B cell (primary cell): ENCODE measurements at regions not wholly inside any gene's neighbourhood (a gene's known extent, or its start where the extent isn't known, plus 50 kb on each side); places are given as distances from the start of the nearest gene placed in this dataset.

Experiments
- ATAC-seq: fragments of 200-7000 bp; cut with Tn5 transposase; one replicate; pipeline ENCODE4 v1.10.0; 2021; ENCODE audit warnings: low read depth, mild to moderate bottlenecking, moderate number of reproducible peaks, moderate library complexity
- CTCF ChIA-PET: fragments of 350-600 bp; sonication (Branson Sonifier 250); formaldehyde crosslinking; loops from one replicate; lab custom pipeline; 2021; ENCODE audit warnings: antibody characterized with exemption, inconsistent platforms; lab: Charles Lee
- POLR2A ChIA-PET: fragments of 350-600 bp; sonication (Branson Sonifier 250); formaldehyde crosslinking; loops from one replicate; lab custom pipeline; 2021; ENCODE audit warnings: antibody characterized with exemption; lab: Charles Lee
- DNase-seq: peaks from one replicate; pipeline ENCODE4 v3.0.0; 2013
- H2AFZ ChIP-seq: 2 replicates; pipeline ENCODE4 v1.6.1; 2012; ENCODE audit warnings: mild to moderate bottlenecking, low read depth, low read length; ENCODE audit not compliant: insufficient read depth, poor library complexity, severe bottlenecking
- H3K27ac ChIP-seq, 2 donors: 1 replicate in 1 of 2; 2 replicates in 1 of 2; pipeline ENCODE4 v1.5.1; 2012 to 2013; ENCODE audit warnings: low read length in 2 of 2, mild to moderate bottlenecking in 2 of 2, moderate library complexity in 1 of 2
- H3K27me3 ChIP-seq, 4 experiments: fragments of 200-600 bp in 1 of 4; sonication (generic) in 1 of 4; replicated peaks in 1 of 4; 1 replicate in 2 of 4; 2 replicates in 2 of 4; pipeline versions ENCODE4 v1.6.1 to v1.7.0; 2013 to 2016; ENCODE audit warnings: low read length in 3 of 4, mild to moderate bottlenecking in 2 of 4, mixed read lengths in 1 of 4, moderate library complexity in 1 of 4; ENCODE audit not compliant: insufficient read depth in 4 of 4, control insufficient read depth in 3 of 4; ENCODE audit errors: control extremely low read depth in 1 of 4
- H3K36me3 ChIP-seq, 2 experiments: replicated peaks in 1 of 2; 1 replicate in 1 of 2; 2 replicates in 1 of 2; pipeline versions ENCODE4 v1.6.1 to v1.7.1; 2013; ENCODE audit warnings: low read length in 1 of 2; ENCODE audit not compliant: insufficient read depth in 2 of 2, control insufficient read depth in 1 of 2; ENCODE audit errors: control extremely low read depth in 1 of 2, extremely low read depth in 1 of 2
- H3K4me1 ChIP-seq, 2 donors: fragments of 200-600 bp in 1 of 2; sonication (generic) in 1 of 2; 1 replicate in 1 of 2; 2 replicates in 1 of 2; pipeline versions ENCODE4 v1.5.1 to v1.6.1; 2013 to 2017; ENCODE audit warnings: low read length in 2 of 2; ENCODE audit not compliant: control insufficient read depth in 2 of 2, insufficient read depth in 2 of 2
- H3K4me2 ChIP-seq: replicated peaks from 2 replicates; pipeline ENCODE3; 2012; ENCODE audit warnings: mild to moderate bottlenecking, low read depth, low read length; ENCODE audit not compliant: poor library complexity, severe bottlenecking
- H3K4me3 ChIP-seq, 5 experiments: fragments of 200-600 bp in 1 of 5; sonication (generic) in 1 of 5; 1 replicate in 3 of 5; 2 replicates in 2 of 5; pipeline versions ENCODE4 v1.5.1 to v1.7.0; 2011 to 2016; ENCODE audit warnings: low read length in 4 of 5, mild to moderate bottlenecking in 4 of 5, low read depth in 2 of 5, control low read depth in 1 of 5, moderate library complexity in 1 of 5; ENCODE audit not compliant: insufficient read depth in 1 of 5; ENCODE audit errors: control extremely low read depth in 1 of 5, extremely low read depth in 1 of 5
- H3K79me2 ChIP-seq: fragments of 200-600 bp; sonication (generic); one replicate; pipeline ENCODE4 v1.6.0; 2016; ENCODE audit warnings: low read length; ENCODE audit not compliant: control insufficient read depth, insufficient read depth
- H3K9ac ChIP-seq: fragments of 200-600 bp; sonication (generic); 2 replicates; pipeline ENCODE4 v1.6.1; 2017; ENCODE audit warnings: mild to moderate bottlenecking, low read length, moderate library complexity
- H3K9me3 ChIP-seq, 3 donors: one replicate each; pipeline versions ENCODE4 v1.6.1 to v1.7.1; 2013; ENCODE audit warnings: low read length in 2 of 3; ENCODE audit not compliant: control insufficient read depth in 2 of 3, insufficient read depth in 1 of 3; ENCODE audit errors: control extremely low read depth in 1 of 3
- H4K20me1 ChIP-seq: 2 replicates; pipeline ENCODE4 v1.6.0; 2012; ENCODE audit warnings: mild to moderate bottlenecking, low read length; ENCODE audit not compliant: insufficient read depth, control insufficient read depth, poor library complexity, severe bottlenecking
- H3K27ac Mint-ChIP-seq: one replicate; pipeline ENCODE4 v1.8.0; 2021; ENCODE audit warnings: mixed read lengths
- H3K27me3 Mint-ChIP-seq: one replicate; pipeline ENCODE4 v1.8.0; 2021; ENCODE audit warnings: mixed read lengths
- H3K4me1 Mint-ChIP-seq: one replicate; pipeline ENCODE4 v1.8.0; 2021; ENCODE audit warnings: mixed read lengths
- H3K4me3 Mint-ChIP-seq: one replicate; pipeline ENCODE4 v1.8.0; 2021; ENCODE audit warnings: mixed read lengths
- H3K9me3 Mint-ChIP-seq: one replicate; pipeline ENCODE4 v1.8.0; 2022; ENCODE audit warnings: mixed read lengths; ENCODE audit not compliant: insufficient read depth
- EZH2 ChIP-seq: IDR thresholded peaks from 2 replicates; pipeline ENCODE4 v1.6.1; 2012; ENCODE audit warnings: borderline replicate concordance, low read depth, mild to moderate bottlenecking, moderate library complexity, low read length; ENCODE audit not compliant: insufficient read depth, poor library complexity, severe bottlenecking
- WGBS: methylation state at CpG from one replicate; pipeline ENCODE4 v1.1.5; 2013; ENCODE audit warnings: missing lambda C conversion rate; ENCODE audit not compliant: insufficient coverage; 5-methylcytosine and 5-hydroxymethylcytosine counted together
- intact Hi-C: fragments of 100-400 bp; cut with micrococcal nuclease; formaldehyde crosslinking; loops from one replicate; pipeline ENCODE4 v1.10.0; 2022
- TF ChIP-seq, protein P1 (sequence below): fragments of 200-600 bp; IDR thresholded peaks from one replicate; pipeline ENCODE4 v1.8.0; 2022; ENCODE audit warnings: antibody characterized with exemption, mild to moderate bottlenecking

DNA sequence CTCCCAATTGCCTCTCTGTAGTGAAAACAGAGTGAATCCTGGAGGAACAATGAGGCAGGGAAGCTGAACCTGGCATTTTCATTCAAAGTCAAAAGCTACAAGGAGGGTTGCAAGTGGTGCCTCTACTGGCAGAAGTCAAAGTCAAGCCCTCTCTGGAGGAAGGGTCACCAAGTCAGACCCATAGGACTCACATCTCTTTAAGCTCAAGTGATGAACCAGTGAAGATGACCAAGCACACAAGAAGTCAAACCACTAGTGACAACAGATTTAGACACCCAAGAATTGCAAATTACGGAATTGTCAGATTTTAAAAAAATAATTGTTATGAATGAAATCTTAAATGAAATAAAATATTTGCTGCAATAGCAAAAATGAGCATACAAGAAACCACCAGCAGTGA lies 81.1 kb upstream of the ATP1B1 start:
- Mint-ChIP-seq H3K9me3 (no peaks in the 10 kb centered on the region), H3K27ac (no peak overlapping the region), H3K27me3 (peaks cover 15% of the 10 kb centered on the region), H3K4me3 (no peak overlapping the region), H3K4me1 (no peaks in the 10 kb centered on the region)
- DNase-seq = no peak
- Histone ChIP-seq H3K4me2 (no peak overlapping the region), H3K4me3 (no peak overlapping the region), H2AFZ (no peak overlapping the region), H3K9me3 (peaks cover 0 to 4% (median 1%) of the 10 kb centered on the region in 3 donors), H4K20me1 (no peaks in the 10 kb centered on the region), H3K79me2 (no peaks in the 10 kb centered on the region), H3K27ac (no peak overlapping the region), H3K9ac (no peak overlapping the region), H3K36me3 (no peaks in the 10 kb centered on the region), H3K4me1 (peaks cover 0 to 4% of the 10 kb centered on the region in 2 donors), H3K27me3 (no peaks in the 10 kb centered on the region)
- intact Hi-C loops = no loop called here
- ChIA-PET CTCF (no interaction called here), POLR2A (no interaction called here)
- WGBS = no CpG with 5 or more reads among the region's 1 CpG
- ATAC-seq = no peak
- TF ChIP-seq, protein P1, sequence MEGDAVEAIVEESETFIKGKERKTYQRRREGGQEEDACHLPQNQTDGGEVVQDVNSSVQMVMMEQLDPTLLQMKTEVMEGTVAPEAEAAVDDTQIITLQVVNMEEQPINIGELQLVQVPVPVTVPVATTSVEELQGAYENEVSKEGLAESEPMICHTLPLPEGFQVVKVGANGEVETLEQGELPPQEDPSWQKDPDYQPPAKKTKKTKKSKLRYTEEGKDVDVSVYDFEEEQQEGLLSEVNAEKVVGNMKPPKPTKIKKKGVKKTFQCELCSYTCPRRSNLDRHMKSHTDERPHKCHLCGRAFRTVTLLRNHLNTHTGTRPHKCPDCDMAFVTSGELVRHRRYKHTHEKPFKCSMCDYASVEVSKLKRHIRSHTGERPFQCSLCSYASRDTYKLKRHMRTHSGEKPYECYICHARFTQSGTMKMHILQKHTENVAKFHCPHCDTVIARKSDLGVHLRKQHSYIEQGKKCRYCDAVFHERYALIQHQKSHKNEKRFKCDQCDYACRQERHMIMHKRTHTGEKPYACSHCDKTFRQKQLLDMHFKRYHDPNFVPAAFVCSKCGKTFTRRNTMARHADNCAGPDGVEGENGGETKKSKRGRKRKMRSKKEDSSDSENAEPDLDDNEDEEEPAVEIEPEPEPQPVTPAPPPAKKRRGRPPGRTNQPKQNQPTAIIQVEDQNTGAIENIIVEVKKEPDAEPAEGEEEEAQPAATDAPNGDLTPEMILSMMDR = no peak
- TF ChIP-seq EZH2 = no peak

DNA sequence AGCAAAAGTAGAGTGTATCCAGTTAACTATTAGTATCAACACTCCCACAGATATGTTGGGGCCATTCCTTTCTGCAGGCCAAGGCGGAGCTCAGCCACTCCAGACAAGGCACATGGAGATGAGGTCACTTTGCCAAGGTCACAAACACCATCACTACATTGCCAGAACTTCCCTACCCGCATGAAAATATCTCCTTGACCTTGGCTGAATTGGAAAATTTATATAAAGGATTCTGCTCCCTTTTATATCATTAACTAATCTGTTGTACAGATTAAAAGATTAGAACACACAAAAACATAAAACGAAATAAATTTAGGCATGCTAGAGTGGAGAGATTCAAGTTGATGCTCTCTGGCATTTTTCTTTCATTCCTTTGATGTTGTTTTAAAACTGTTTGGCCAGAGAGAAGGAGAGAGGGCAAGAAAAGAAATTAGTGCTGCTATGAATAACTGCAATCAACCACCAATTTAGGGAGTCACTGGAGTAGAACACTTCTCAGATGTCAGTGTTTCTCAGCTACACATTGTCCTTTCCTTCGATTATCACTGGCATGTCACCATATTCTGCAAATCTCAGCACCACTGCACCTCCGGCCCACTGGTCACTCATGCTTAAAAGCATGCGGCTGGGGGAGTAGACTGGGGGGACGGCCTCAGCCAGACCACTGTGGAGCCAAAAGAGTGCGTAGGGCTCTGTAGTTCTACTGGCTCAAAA lies 78.7 kb upstream of the ATP1B1 start:
- POLR2A ChIA-PET = no interaction called here
- no peak overlapping the region for H3K27ac ChIP-seq
- no peaks in the 10 kb centered on the region for H3K36me3 ChIP-seq
- no peaks in the 10 kb centered on the region for H3K4me1 Mint-ChIP-seq
- no peaks in the 10 kb centered on the region for H3K9me3 Mint-ChIP-seq
- peaks cover 12% of the 10 kb centered on the region for H3K27me3 Mint-ChIP-seq
- no peak overlapping the region for H3K4me3 Mint-ChIP-seq
- H3K27me3 ChIP-seq = no peaks in the 10 kb centered on the region
- peaks cover 0 to 4% (median 1%) of the 10 kb centered on the region in 3 donors for H3K9me3 ChIP-seq
- no peaks in the 10 kb centered on the region for H4K20me1 ChIP-seq
- TF ChIP-seq EZH2 = no peak
- TF ChIP-seq, protein P1 = no peak
- no peak overlapping the region for H3K4me2 ChIP-seq
- no peak for DNase-seq
- ATAC-seq = no peak
- H3K9ac ChIP-seq = no peak overlapping the region
- intact Hi-C loops = no loop called here
- no peaks in the 10 kb centered on the region for H3K79me2 ChIP-seq
- no peak overlapping the region for H2AFZ ChIP-seq
- CTCF ChIA-PET = no interaction called here
- WGBS = 100% methylated on average over 1 of the region's 8 CpGs
- H3K4me1 ChIP-seq = peaks cover 0 to 4% of the 10 kb centered on the region in 2 donors
- no peak overlapping the region for H3K4me3 ChIP-seq
- no peak overlapping the region for H3K27ac Mint-ChIP-seq
